ENCODE measurements at regions not wholly inside any gene's neighbourhood (a gene's known extent, or its start where the extent isn't known, plus 50 kb on each side); places are given as distances from the start of the nearest gene placed in this dataset.

DNA sequence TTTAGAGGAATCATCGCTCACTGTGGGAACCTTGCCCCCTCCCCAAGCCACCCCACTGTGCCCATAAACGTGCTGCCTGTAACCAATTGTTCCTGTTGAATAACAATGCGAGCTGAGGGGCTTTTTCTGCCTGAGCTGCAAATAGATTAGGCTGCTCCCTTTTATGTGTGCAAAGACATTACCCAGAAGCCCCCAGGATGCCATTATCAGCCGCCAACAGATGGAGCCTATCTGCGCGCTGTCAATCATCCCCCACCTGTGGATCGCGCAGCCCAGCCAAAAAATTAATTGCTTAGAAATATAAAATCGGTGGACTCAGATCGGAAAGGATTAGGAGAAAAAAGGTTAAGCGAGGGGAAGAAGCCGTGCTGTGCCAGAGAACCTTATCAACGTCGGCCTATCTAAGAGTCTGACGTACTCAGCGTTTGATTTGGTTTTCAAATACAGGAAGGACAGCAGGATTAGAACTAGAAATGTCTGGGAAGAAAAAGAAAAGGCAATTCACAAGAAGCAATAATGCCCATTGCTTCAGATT, 167.3 kb upstream of the MYO3A start:
- DNase-seq (ENCODE audit: low read depth in 1 of 2, low spot score in 2 of 2) (peak; percentile 73 to 84), FAIRE-seq (peak; percentile 89)
- peak overlapping the region; percentile 80; the same call in 1 of the 2 replicates for H2BK20ac ChIP-seq (ENCODE audit: low read length)
- H4K91ac ChIP-seq (replicated peaks; ENCODE audit: insufficient read length, low read length) = peak overlapping the region; percentile 74
- H3K4me3 ChIP-seq (ENCODE audit: extremely low read depth in 1 of 4, insufficient read depth in 2 of 4, low read depth in 3 of 4, low read length in 4 of 4) = peak overlapping the region; percentile 25 to 55 (median 31); a peak in 5 of 8 replicates
- H4K5ac ChIP-seq (ENCODE audit: insufficient read length, low read depth, low read length) = peak overlapping the region; percentile 92
- H3K9ac ChIP-seq (replicated peaks in 1 of 4; ENCODE audit: extremely low read depth in 1 of 4, low read depth in 3 of 4, low read length in 3 of 4) = no peak overlapping the region; a peak in 1 of 7 replicates
- H3K36me3 ChIP-seq (ENCODE audit: control insufficient read depth in 2 of 4, insufficient read depth in 4 of 4, low read length in 3 of 4) = no peaks in the 10 kb centered on the region; a peak in 1 of 8 replicates
- H3K4me1 ChIP-seq (replicated peaks in 1 of 4; ENCODE audit: control insufficient read depth in 3 of 4, insufficient read depth in 4 of 4, low read length in 3 of 4) = peaks cover 0 to 19% (median 11%) of the 10 kb centered on the region in 4 experiments; a peak in 4 of 7 replicates
- no peak overlapping the region for H2AFZ ChIP-seq (ENCODE audit: low read length)
- no peak overlapping the region for H2BK15ac ChIP-seq (ENCODE audit: low read length)
- peak overlapping the region; percentile 92; the same call in 1 of the 2 replicates for H2BK5ac ChIP-seq (ENCODE audit: low read depth, low read length)
- no peaks in the 10 kb centered on the region for H3K79me2 ChIP-seq (ENCODE audit: control insufficient read depth in 1 of 2, insufficient read depth in 2 of 2, low read length in 2 of 2)
- peaks cover 5 to 10% of the 10 kb centered on the region in 2 experiments; a peak in 3 of 4 replicates for H3K9me3 ChIP-seq (ENCODE audit: insufficient read depth in 2 of 2, low read depth in 1 of 2, low read length in 1 of 2)
- ChIA-PET CTCF (ENCODE audit: partially characterized antibody) (interaction anchor here (1.0 to 2.7 kb wide), 2 partner anchors 9 to 14 kb away, joined by 4 to 6 read pairs; no protein-coding TSS in a partner anchor), POLR2A (ENCODE audit: partially characterized antibody) (interaction anchor here (1.1 kb wide), 1 partner anchor 9 kb away, joined by 3 read pairs; no protein-coding TSS in a partner anchor)
- H2BK120ac ChIP-seq (replicated peaks; ENCODE audit: low read depth, low read length) = peak overlapping the region; percentile 98
- no peaks in the 10 kb centered on the region for H3K79me1 ChIP-seq (ENCODE audit: low read depth, low read length)
- 0 out of 2 replicates have a peak overlapping the region, but pooled peaks have one; percentile 48 for H3K27ac ChIP-seq (ENCODE audit: low read depth, low read length)
- H2BK12ac ChIP-seq (ENCODE audit: low read depth, low read length) = no peak overlapping the region; the same call in 1 of the 2 replicates
- H3K4me2 ChIP-seq (ENCODE audit: insufficient read depth in 1 of 2, low read depth in 2 of 2, low read length in 2 of 2) = peak overlapping the region; percentile 73 to 77
- no peak overlapping the region for H3K14ac ChIP-seq (ENCODE audit: insufficient read length)
- WGBS, 2 experiments (ENCODE audit: extremely low coverage in 1 of 2, insufficient coverage in 1 of 2, insufficient read length in 1 of 2, insufficient replicate concordance in 2 of 2, low coverage in 1 of 2, low lambda C conversion rate in 2 of 2, missing lambda C conversion rate in 1 of 2) = 1% methylated on average over 16 of the region's 16 CpGs; no CpG with 5 or more reads in 1 of the 2 experiments
- peaks cover 0 to 4% (median 0%) of the 10 kb centered on the region in 4 experiments; a peak in 1 of 7 replicates for H3K27me3 ChIP-seq (replicated peaks in 1 of 4; ENCODE audit: control insufficient read depth in 3 of 4, extremely low read depth in 1 of 4, insufficient read depth in 3 of 4, low read length in 3 of 4)
- peak overlapping the region; percentile 53 for H3K4ac ChIP-seq (replicated peaks; ENCODE audit: insufficient read length, low read depth, low read length)
- no peak overlapping the region for H4K8ac ChIP-seq (ENCODE audit: extremely low read depth, insufficient read depth, low read length)
- H4K20me1 ChIP-seq (replicated peaks in 1 of 2; ENCODE audit: control insufficient read depth in 1 of 2, insufficient read depth in 2 of 2, low read length in 2 of 2) = no peaks in the 10 kb centered on the region
- no peak overlapping the region for H3K23ac ChIP-seq (ENCODE audit: insufficient read length)
- H3K18ac ChIP-seq (ENCODE audit: extremely low read depth, low read length) = peak overlapping the region; percentile 83; the same call in 1 of the 2 replicates
- peaks cover 2% of the 10 kb centered on the region; the same call in 1 of the 2 replicates for H3K23me2 ChIP-seq (ENCODE audit: low read depth, low read length)
- peak overlapping the region; percentile 77 for H3K56ac ChIP-seq (replicated peaks; ENCODE audit: insufficient read length, low read depth, low read length)
- H2AK5ac ChIP-seq (ENCODE audit: low read depth, low read length) = peak overlapping the region; percentile 65; the same call in 1 of the 2 replicates
- TF ChIP-seq MAFK (IDR thresholded peaks at IDR 0.05; ENCODE audit: low read depth, low read length) = 0 out of 2 replicates have a peak, but pooled peaks have one; percentile 25
- peak; percentile 21 for TF ChIP-seq KDM4A (IDR thresholded peaks at IDR 0.05; ENCODE audit: low read depth, low read length, severe bottlenecking)
- TF ChIP-seq, protein P1, sequence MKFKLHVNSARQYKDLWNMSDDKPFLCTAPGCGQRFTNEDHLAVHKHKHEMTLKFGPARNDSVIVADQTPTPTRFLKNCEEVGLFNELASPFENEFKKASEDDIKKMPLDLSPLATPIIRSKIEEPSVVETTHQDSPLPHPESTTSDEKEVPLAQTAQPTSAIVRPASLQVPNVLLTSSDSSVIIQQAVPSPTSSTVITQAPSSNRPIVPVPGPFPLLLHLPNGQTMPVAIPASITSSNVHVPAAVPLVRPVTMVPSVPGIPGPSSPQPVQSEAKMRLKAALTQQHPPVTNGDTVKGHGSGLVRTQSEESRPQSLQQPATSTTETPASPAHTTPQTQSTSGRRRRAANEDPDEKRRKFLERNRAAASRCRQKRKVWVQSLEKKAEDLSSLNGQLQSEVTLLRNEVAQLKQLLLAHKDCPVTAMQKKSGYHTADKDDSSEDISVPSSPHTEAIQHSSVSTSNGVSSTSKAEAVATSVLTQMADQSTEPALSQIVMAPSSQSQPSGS (IDR thresholded peaks at IDR 0.05; ENCODE audit: low read length) = peak; percentile 94
- no peak for TF ChIP-seq KDM5A (IDR thresholded peaks at IDR 0.05; ENCODE audit: low read length)
- peak; percentile 51 for TF ChIP-seq ASH2L (IDR thresholded peaks at IDR 0.05; ENCODE audit: low read length)
- no peak for TF ChIP-seq CBX5 (IDR thresholded peaks at IDR 0.05; ENCODE audit: low read depth, low read length)
- TF ChIP-seq KDM1A (IDR thresholded peaks at IDR 0.05; ENCODE audit: borderline replicate concordance, low read length) = peak; percentile 37; the same call in 1 of the 2 replicates
- peak; percentile 45; the same call in 1 of the 2 replicates for TF ChIP-seq JUND (IDR thresholded peaks at IDR 0.05; ENCODE audit: low read length)
- TF ChIP-seq, protein P2, sequence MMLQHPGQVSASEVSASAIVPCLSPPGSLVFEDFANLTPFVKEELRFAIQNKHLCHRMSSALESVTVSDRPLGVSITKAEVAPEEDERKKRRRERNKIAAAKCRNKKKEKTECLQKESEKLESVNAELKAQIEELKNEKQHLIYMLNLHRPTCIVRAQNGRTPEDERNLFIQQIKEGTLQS (IDR thresholded peaks at IDR 0.05; ENCODE audit: insufficient read depth, low read depth, low read length) = 0 out of 2 replicates have a peak, but pooled peaks have one; percentile 1
- peak; percentile 93 for TF ChIP-seq POU5F1 (IDR thresholded peaks at IDR 0.05; ENCODE audit: low read depth, low read length)
